WI38 (cell line): ENCODE measurements at regions not wholly inside any gene's neighbourhood (a gene's known extent, or its start where the extent isn't known, plus 50 kb on each side); places are given as distances from the start of the nearest gene placed in this dataset.

ENCODE experiments used
- H3K4me3 ChIP-seq: 2 replicates; pipeline ENCODE4 v1.5.1; 2011; ENCODE audit warnings: low read depth, mild to moderate bottlenecking, control low read depth, low read length
- CTCF ChIP-seq: IDR thresholded peaks from 2 replicates; pipeline ENCODE4 v1.5.1; 2012; ENCODE audit warnings: low read depth, mild to moderate bottlenecking, control low read depth, low read length

- no peak overlapping the region for H3K4me3 ChIP-seq
- TF ChIP-seq CTCF: no peak
Observed at GRCh38 chr1:37246631-37247030, 212.3 kb upstream of the GRIK3 start.

- TF ChIP-seq CTCF: no peak
- H3K4me3 ChIP-seq: no peak overlapping the region
Observed at GRCh38 chr1:37250371-37250770, 216.1 kb upstream of the GRIK3 start.

GRCh38 chr1:37255136-37255795 lies 219.1 kb upstream of the ZC3H12A start:
- TF ChIP-seq CTCF: no peak
- no peak overlapping the region for H3K4me3 ChIP-seq

GRCh38 chr1:37255868-37256267 lies 218.5 kb upstream of the ZC3H12A start:
- no peak overlapping the region for H3K4me3 ChIP-seq
- TF ChIP-seq CTCF: no peak

- H3K4me3 ChIP-seq: no peak overlapping the region
- TF ChIP-seq CTCF: no peak
Observed at GRCh38 chr1:37257646-37258045, 216.7 kb upstream of the ZC3H12A start.

- H3K4me3 ChIP-seq: no peak overlapping the region
- no peak for TF ChIP-seq CTCF
Observed at GRCh38 chr1:37258068-37258467, 216.3 kb upstream of the ZC3H12A start.

GRCh38 chr1:37259019-37259418 lies 215.4 kb upstream of the ZC3H12A start:
- no peak for TF ChIP-seq CTCF
- no peak overlapping the region for H3K4me3 ChIP-seq
